ENCODE measurements at regions not wholly inside any gene's neighbourhood (a gene's known extent, or its start where the extent isn't known, plus 50 kb on each side); places are given as distances from the start of the nearest gene placed in this dataset.

DNA sequence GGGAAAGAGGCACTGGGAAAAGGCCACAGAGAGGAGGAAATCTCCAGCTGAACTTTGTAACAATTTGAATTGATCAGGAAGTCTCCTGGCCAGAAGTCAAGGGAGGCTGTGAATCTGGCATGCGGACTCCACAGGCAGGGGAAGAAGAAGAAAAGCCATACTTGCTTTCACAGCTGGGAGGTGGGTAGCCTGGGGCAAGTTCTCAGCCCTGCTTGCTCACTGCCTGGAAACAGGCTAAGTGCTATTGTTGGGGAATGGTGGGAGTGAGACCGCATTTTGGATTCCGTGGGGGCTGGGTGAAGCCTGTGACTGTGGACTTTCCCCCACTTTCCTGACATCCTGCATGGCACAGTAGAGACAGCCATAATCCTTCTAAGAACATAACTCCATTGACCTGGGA is 168.8 kb upstream of the CD96 start:
- Histone ChIP-seq H3K4me3 (ENCODE audit: low read depth, low read length, poor library complexity, severe bottlenecking) (no peak overlapping the region), H4K20me1 (ENCODE audit: insufficient read depth, low read length) (no peaks in the 10 kb centered on the region), H3K4me2 (ENCODE audit: low read length) (no peak overlapping the region), H3K79me2 (ENCODE audit: insufficient read depth, low read depth, low read length) (no peaks in the 10 kb centered on the region), H3K4me1 (ENCODE audit: insufficient read depth, low read length, poor library complexity, severe bottlenecking) (no peaks in the 10 kb centered on the region), H2AFZ (ENCODE audit: low read length) (no peak overlapping the region), H3K9me2 (ENCODE audit: insufficient read depth, low read length) (no peaks in the 10 kb centered on the region), H3K27ac (ENCODE audit: low read depth, low read length, poor library complexity, severe bottlenecking) (no peak overlapping the region), H3K9me3 (ENCODE audit: low read length) (no peaks in the 10 kb centered on the region), H3K36me3 (ENCODE audit: insufficient read depth, low read length) (no peaks in the 10 kb centered on the region)
- intact Hi-C loops (cut with micrococcal nuclease; ENCODE audit: unreplicated experiment): no loop called here
- ChIA-PET CTCF (ENCODE audit: unreplicated experiment) (no interaction called here), POLR2A (no interaction called here)
- BruUV-seq (replicated peaks): no TSS peak
- TF ChIP-seq CTCF (conservative IDR thresholded peaks at IDR 0.05; ENCODE audit: low read length) (no peak), EZH2phosphoT487 (IDR thresholded peaks at IDR 0.05; ENCODE audit: borderline replicate concordance, low read depth, low read length) (no peak)
- DNase-seq (ENCODE audit: low spot score): no peak

DNA sequence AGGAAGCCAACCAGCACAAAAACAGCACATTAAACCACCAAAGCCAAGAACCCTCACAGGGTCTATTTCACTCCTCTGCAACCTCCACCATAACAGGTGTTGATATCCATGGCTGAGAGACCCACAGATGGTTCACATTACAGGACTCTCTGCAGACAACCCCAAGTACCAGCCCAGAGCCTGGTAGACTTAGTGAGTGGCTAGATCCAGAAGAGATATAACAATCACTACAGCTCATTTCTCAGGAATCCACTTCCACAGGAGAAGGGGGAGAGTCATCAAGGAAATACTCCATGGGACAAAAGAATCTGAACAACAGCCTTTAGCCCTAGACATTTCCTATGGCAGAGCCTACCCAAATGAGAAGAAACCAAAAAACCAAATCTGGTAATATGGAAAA is 168.1 kb upstream of the CD96 start:
- H3K4me3 ChIP-seq (ENCODE audit: low read depth, low read length, poor library complexity, severe bottlenecking): no peak overlapping the region
- no TSS peak for BruUV-seq (replicated peaks)
- no peaks in the 10 kb centered on the region for H3K4me1 ChIP-seq (ENCODE audit: insufficient read depth, low read length, poor library complexity, severe bottlenecking)
- H2AFZ ChIP-seq (ENCODE audit: low read length): no peak overlapping the region
- no peak for DNase-seq (ENCODE audit: low spot score)
- no peak overlapping the region for H3K4me2 ChIP-seq (ENCODE audit: low read length)
- no peaks in the 10 kb centered on the region for H3K9me3 ChIP-seq (ENCODE audit: low read length)
- H3K79me2 ChIP-seq (ENCODE audit: insufficient read depth, low read depth, low read length): no peaks in the 10 kb centered on the region
- no peaks in the 10 kb centered on the region for H3K36me3 ChIP-seq (ENCODE audit: insufficient read depth, low read length)
- H3K27ac ChIP-seq (ENCODE audit: low read depth, low read length, poor library complexity, severe bottlenecking): no peak overlapping the region
- ChIA-PET POLR2A (no interaction called here), CTCF (ENCODE audit: unreplicated experiment) (no interaction called here)
- no peaks in the 10 kb centered on the region for H3K9me2 ChIP-seq (ENCODE audit: insufficient read depth, low read length)
- intact Hi-C loops (cut with micrococcal nuclease; ENCODE audit: unreplicated experiment): no loop called here
- TF ChIP-seq EZH2phosphoT487 (IDR thresholded peaks at IDR 0.05; ENCODE audit: borderline replicate concordance, low read depth, low read length): no peak
- TF ChIP-seq CTCF (conservative IDR thresholded peaks at IDR 0.05; ENCODE audit: low read length): no peak
- no peaks in the 10 kb centered on the region for H4K20me1 ChIP-seq (ENCODE audit: insufficient read depth, low read length)

DNA sequence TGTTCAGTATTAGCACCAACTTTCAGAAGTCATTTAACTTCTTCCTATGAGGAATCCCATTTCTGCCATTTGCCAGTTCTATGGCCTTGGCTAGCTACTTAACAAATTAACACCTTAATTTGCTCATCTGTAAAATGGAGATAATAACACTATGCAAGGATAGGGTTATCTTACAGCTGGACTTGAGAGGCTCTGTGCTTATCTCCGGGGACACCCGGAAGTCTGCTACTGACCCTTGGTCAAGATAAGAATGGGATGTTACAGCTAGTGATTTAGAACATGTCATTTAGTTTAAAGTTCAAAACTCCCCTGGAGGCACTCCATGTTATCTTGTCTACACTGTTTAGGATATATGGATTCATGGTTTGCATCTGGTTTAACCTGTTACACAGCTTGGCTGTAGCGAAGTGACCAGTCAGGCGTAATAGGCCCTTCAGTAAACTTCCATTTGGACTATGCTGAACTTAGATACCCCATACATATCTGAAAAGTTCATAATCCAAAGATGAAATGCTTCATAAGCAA is 156.0 kb upstream of the CD96 start:
- Histone ChIP-seq H3K79me2 (ENCODE audit: insufficient read depth, low read depth, low read length) (no peaks in the 10 kb centered on the region), H3K4me2 (ENCODE audit: low read length) (no peak overlapping the region), H3K9me3 (ENCODE audit: low read length) (no peaks in the 10 kb centered on the region), H2AFZ (ENCODE audit: low read length) (no peak overlapping the region), H3K4me1 (ENCODE audit: insufficient read depth, low read length, poor library complexity, severe bottlenecking) (no peaks in the 10 kb centered on the region), H3K9me2 (ENCODE audit: insufficient read depth, low read length) (no peaks in the 10 kb centered on the region), H3K4me3 (ENCODE audit: low read depth, low read length, poor library complexity, severe bottlenecking) (no peak overlapping the region), H4K20me1 (ENCODE audit: insufficient read depth, low read length) (no peaks in the 10 kb centered on the region), H3K36me3 (ENCODE audit: insufficient read depth, low read length) (no peaks in the 10 kb centered on the region), H3K27ac (ENCODE audit: low read depth, low read length, poor library complexity, severe bottlenecking) (no peak overlapping the region)
- no TSS peak for BruUV-seq (replicated peaks)
- ChIA-PET CTCF (ENCODE audit: unreplicated experiment) (no interaction called here), POLR2A (no interaction called here)
- no peak for DNase-seq (ENCODE audit: low spot score)
- TF ChIP-seq CTCF (conservative IDR thresholded peaks at IDR 0.05; ENCODE audit: low read length) (no peak), EZH2phosphoT487 (IDR thresholded peaks at IDR 0.05; ENCODE audit: borderline replicate concordance, low read depth, low read length) (no peak)
- intact Hi-C loops (cut with micrococcal nuclease; ENCODE audit: unreplicated experiment): no loop called here
